ENCODE measurements at regions not wholly inside any gene's neighbourhood (a gene's known extent, or its start where the extent isn't known, plus 50 kb on each side); places are given as distances from the start of the nearest gene placed in this dataset.

DNA sequence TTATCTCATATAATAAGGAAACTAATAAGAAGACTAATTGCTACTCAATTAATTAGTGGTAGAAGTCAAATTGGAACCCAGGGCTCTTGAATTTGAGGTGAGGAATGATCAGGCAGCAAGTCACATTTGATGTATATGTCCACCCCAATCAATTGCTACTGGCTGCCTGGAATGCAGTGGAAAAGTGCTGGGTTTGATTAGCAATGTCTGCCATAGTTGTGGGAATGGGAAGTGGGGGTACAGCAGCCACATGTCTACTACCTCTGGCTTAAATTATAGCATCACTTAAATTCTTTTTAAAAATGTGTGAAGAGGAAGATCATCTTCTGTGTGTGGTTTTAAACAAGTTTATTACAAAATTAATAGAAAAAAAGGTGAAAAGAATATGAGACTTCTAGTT lies 50.8 kb upstream of the NAV2 start:
- no peak for DNase-seq

DNA sequence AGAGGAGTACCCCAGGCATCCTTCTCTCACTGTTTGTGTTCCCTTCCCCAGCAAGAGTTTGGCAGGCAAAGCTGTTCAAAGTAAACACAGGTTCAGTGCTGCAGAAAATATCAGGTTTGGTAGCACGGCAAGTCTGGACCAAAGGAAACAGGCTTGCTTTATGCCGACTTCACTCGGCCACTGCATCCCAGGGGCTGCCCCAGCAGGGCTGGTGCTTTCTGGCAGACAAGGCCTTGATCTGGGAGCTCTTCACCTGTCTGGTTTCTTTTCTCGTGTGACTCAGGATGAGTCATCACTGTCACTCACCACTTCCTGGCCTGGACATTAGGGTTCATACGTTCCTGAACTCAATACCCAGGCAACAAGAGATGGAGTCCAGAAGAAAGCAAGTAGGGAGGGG lies 52.6 kb upstream of the NAV2 start:
- no peak for DNase-seq

DNA sequence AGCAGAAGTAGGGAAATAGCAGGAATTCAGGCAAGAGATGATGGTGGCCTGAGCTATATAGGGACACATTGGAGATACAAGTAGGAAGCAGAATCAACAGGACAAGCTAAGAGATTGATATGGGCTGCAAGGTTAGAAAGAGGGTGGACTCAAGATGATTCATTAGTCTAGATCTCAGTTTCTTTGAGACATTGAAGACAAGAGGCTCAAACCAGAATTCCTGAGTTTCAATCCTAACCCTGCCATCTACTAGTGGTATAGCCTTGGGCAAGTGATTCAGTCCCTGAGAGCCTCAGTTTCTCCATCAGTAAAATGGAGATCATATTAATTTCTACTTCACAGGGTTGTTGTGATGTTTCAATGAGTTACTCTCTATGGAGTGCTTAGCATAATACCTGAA lies 53.1 kb upstream of the NAV2 start:
- DNase-seq, result no peak

DNA sequence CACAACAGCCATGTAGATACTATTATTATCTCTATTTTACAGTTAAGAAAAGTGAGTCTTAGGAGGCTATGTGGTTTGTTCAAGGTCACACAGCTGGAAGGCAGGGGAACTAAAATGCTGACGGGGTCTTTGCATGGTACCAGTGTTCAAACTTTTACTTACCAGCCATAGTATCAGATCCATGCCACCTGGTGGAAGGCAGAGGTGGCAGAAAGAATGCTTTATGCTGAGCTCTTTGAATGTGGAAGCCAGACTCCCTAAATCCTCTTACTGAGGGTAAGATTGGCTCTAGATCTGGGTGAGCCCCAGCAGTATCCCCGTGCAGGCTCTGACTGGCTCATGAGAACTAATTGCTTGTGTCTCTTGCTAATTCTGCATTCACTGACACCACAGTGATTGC lies 54.3 kb upstream of the NAV2 start:
- no peak for DNase-seq

DNA sequence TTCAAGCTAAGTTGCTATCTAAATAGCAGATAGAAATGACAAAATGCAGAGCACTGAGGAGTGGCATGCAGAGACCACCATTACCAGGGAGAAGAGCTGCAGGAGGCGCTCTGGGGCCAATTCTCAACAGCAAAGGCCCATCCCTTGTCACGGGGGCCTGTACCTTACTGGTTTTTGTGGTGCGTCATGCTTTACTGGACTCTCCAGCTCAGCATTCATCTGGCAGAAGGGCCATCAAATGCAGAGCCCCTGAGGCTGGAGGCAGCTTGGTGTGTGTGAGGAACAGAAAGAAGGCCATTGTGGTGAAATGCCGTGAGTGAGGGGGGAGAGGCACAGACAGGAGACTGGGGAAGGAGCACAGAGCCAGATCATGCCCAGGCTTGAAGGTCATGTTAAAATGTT lies 56.5 kb upstream of the NAV2 start:
- no peak for DNase-seq

DNA sequence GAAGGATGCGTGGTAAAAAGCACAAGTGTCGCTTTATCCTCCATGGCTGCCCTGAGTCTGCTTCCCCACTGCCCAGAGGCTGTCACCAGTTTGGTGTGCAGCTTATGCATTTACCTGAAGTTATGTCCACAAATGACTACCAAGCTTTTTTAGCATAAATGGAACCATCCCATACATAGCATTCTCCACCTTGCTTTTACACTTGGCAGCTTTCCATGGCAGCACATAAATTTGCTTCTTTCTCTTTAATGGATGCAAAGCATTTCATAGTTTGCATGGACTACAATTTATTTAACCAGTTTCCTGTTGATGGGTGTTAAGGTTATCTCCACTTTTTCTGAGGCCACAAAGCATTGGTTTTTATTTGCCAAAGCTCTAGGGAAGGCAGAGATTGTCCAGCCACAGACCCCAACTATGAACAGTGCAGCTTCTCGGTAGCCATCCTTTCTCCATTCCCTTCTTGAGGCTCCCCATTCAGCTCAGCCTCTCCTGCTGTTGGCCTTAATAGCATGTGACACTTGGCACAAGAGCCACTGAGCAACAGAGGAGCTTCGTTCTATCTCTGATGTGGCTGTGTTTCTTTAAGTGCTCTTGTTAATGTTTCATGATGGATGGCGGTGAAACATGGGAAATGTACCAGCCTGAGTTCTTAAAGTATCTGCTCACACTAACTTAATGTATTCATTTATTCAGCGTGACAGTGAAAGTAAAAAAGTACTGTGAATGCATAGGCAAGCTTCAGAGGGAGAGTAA lies 59.8 kb upstream of the NAV2 start:
- no peak for DNase-seq

DNA sequence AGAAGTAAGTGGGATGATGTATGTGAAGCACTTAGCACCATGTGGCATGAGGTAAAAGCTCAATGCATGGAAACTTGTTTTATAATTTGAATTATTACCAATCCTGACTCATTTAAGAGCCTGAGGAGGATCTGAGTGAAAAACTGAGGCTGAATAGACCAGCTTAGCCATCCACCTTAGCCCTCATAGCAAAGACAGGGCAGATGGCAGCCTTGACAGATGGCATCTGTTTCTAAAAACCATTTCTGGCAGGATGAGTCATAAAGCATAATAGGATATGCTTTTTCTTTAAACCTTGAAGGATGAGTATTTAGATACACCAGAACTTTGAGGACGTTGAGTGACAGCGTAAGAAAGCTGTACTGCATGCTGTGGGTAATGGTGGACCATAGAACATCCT lies 61.0 kb upstream of the NAV2 start:
- no peak for DNase-seq

DNA sequence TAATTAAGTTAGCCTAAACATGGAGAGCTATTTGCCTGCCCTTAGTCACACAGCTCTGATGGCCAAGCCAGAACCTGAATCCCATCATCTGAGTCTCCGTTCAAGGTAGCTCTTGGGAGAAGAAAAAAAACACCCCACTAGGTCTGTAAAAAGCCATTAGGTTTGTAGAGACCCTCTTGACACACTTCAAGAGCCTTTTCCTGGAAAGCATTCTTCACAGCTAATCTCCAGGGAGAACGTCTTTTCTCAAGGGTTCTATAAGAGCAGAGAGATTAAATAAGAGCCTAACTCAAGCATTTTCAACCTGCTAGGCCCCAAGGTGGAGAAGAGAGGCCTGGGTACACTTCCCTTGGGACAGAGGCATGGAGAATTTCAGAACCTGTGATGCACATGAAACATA lies 61.6 kb upstream of the NAV2 start:
- no peak for DNase-seq

DNA sequence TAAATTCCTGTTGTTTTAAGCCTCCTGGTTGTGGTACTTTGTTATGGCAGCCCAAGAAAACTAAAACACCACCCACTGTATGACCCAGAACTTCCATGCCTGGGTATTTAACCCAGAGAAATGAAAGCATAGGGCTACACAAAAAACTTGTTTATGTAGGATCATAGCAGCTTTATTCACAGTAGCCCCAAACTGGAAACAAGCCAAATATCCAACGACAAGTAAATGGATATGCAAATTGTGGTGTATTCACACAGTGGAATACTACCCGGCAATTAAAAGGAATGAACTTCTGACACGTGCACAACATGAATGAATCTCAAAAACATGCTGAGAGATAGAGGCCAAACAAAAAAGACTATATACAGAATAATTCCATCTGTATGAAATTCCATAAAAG lies 62.2 kb upstream of the NAV2 start:
- DNase-seq, result no peak

GRCh38 chr11:19649751-19650150 lies 62.9 kb upstream of the NAV2 start:
- DNase-seq, result no peak

- DNase-seq, result no peak
Measured at GRCh38 chr11:19648321-19648720, 64.3 kb upstream of the NAV2 start.

- no peak for DNase-seq
Measured at GRCh38 chr11:19647816-19648215, 64.8 kb upstream of the NAV2 start.

DNA sequence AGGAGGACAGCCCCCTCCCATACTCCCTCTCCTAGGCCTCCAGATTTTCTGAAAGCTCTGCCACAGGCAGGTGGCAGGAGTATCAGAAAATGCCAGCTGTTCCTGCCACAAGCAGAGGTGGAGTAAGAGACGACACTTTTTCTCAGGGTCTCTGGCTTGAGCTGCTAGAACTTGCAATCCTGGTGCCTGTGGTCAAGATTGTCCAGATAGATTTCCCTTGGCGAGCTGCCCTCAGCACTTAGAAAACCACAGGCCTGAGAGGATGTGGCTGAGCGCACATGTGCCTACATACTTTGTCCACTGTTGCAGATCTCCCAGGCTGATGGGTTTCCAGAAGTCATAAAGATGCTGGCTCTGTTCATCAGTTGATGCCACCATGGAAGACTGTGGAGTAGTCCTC lies 65.7 kb upstream of the NAV2 start:
- DNase-seq, result peak; percentile 63

GRCh38 chr11:19646308-19646707 lies 66.3 kb upstream of the NAV2 start:
- DNase-seq, result no peak

GRCh38 chr11:19644316-19644715 lies 68.3 kb upstream of the NAV2 start:
- DNase-seq, result no peak

DNA sequence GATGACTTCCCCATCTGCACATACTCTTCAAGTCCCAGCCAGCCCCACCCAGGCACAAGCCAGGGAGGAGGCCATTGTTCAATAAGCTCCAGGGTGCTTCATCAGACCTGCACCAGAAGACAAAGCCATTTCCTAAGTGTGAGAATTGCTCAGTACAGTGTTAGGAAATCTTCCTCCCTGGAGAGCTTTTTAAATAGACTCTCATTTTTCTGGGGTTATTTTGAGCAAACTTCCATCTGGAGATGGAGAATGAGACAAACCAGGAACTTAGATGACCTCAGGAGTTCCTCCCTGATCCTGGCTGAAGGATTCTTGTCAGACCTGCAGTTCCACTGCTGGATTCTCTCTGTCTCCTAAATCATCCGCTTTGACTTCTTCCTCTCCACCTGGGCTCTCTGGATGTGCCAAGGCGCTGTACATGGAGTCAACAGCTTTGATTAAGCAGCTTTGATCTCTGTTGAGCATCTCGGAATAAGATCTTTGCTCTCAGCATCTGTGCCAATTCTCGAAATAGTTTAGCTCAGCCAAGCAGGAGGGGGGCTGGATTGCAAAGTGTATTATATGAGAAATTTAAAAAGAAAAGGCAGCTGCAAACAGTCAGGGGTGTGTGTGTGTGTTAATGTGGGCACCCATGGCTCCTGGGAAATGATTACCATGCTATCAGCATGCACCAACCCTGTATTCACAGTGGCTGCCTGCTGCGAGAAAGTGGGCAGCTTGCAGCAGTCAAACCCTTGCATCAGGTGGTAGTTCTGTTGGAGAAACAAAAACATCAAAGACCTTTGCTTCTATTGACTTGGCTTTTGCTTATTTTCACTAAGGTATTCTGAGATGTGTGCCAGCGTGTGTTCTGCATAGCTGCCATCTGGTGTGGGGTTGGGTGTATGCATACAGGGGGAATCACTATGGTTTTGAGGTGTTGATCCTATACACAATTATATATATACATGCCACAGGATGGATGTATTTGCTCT lies 70.2 kb upstream of the NAV2 start:
- no peak for DNase-seq

DNA sequence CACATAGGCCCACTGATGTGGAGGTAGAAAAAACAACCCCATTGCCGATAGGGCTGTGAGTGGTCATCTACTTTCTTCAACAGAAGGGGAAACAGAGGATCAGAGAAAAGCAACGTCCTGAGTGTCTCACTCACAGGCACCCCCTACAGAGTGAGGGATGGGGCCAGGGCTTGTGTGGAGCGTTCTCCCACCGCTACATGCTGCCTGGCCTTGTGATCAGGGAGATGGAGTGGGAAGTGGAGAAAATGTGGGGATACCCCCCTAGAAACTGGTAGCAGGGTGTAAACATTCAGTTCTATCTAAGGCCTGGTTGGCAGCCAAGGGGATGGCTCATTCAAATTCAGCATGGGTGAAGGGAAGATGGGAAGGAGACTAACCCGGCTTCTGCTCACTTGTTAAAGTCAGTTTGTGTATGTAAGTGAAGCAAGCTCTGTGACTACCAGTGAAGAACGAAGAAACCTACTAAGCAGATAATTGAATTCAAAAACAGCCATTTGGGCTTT lies 73.0 kb upstream of the NAV2 start:
- no peak for DNase-seq

- DNase-seq, result no peak
Measured at GRCh38 chr11:19635332-19635731, 77.3 kb upstream of the NAV2 start.

DNA sequence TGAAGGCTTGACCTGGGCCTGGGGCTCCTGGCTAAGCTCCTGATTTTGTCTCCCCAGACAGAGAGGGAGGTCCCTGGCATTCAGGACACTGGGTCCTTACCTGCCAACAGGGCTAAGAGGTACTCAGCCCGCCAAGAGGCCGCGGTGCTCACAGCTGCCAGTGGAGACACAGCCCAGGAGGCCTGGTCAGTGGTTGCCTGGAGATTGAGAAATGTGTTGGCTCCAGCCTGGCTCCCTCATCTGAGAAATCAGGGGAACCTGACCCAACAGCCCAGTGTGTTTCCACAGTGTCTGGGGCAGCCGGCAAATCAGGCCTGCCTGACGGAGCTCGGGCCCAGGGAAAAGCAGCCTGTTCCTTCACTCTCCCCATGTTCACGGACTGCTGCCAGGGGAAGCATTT lies 79.4 kb upstream of the NAV2 start:
- DNase-seq, result no peak

- DNase-seq, result no peak
Measured at GRCh38 chr11:19632499-19632834, 80.2 kb upstream of the NAV2 start.

DNA sequence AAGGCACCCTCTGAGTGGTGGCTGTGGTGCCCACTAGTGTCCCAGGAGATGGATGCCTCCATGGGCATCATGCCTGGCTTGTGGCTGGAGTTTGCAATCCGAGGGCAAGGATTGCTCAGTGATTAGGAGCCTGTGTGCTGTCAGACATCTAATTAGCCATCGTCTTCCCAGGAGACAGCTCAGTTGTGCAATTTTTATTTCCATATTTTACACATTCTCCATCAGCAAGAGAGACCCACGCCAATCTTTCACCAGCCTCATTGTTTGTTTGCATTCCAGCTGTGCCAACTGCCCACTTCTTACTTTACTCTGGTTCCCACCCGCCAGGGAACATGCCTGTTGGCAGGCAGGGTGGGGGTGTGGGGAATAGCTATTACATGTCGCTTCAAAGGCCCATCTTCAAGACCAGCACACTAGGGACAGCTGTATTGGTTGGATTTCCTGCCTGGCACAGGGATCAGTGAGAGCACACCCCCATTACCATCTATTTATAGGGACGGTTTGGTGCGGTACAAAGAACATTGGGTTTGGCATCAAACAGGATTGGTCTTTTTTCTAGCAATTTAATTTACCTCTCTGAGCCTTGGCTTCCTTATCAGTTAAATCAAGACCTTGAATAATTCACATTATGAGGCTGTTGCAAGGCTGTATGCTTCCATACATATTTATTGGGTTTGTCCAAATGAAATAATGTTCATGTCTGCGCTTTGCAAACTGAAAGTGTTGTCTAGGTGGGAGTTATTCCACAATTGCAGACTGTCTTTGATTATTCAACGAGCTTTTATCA lies 80.7 kb upstream of the NAV2 start:
- DNase-seq, result no peak

DNA sequence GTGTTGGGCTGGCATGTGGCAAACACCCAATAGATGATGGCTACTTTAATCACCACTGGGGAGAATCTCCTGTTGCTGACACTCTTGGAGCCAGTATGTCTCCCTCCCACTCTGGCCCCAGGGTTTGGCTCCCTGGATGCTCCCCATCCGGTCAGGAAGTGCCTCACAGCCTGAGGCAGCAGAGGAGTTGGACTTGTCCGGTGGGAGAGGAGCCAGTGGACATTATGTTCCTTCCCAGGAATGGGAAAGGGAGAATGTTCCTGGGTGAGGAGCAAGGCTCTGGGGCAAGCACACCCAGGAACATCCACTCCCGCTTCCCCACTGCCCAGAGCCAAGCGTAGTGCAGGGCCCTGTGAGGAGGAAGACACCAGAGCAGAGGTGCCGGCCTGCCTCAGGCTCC lies 84.6 kb upstream of the NAV2 start:
- no peak for DNase-seq

DNA sequence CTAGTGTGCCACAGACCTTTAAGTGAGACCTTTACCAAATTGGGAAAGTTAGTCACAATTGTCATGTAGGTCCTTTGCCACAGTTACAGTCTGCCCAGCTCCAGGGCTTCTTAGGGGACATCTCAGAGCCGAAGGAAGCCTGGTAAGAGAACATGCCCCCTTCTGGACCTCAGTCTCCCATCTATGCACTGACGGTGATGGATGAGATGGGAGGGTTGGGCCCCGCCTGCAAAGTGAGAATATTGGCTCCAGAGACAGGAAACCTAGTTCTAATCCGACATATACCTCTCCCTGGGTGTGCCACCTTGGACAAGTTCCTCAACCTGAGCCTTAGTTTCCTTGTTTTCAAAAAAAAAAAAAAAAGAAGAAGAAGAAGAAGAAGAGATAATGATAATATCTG lies 85.1 kb upstream of the NAV2 start:
- DNase-seq, result no peak

All from hematopoietic multipotent progenitor cell treated with erythropoietin and hydrocortisone succinate and interleukin-3 and kit ligand, for 6 days (in vitro differentiated cells).